ENCODE measurements at regions not wholly inside any gene's neighbourhood (a gene's known extent, or its start where the extent isn't known, plus 50 kb on each side); places are given as distances from the start of the nearest gene placed in this dataset.

GRCh38 chr7:101712652-101713051, 83.6 kb upstream of the MYL10 start:
- Mint-ChIP-seq H3K4me1 (no peaks in the 10 kb centered on the region; the same call in 1 of the 2 replicates), H3K27ac (no peak overlapping the region), H3K36me3 (no peaks in the 10 kb centered on the region), H3K9me3 (no peaks in the 10 kb centered on the region), H3K4me3 (no peak overlapping the region), H3K27me3 (ENCODE audit: low read depth) (no peaks in the 10 kb centered on the region)
- no peak for TF ChIP-seq AFF4 (CRISPR knock-in tag; IDR thresholded peaks at IDR 0.05; ENCODE audit: borderline replicate concordance)
- no peak for TF ChIP-seq USF2 (CRISPR knock-in tag; IDR thresholded peaks at IDR 0.05)
- TF ChIP-seq STAT6 (CRISPR knock-in tag; conservative IDR thresholded peaks at IDR 0.05; ENCODE audit: low read depth), result no peak
- no peak for TF ChIP-seq ZNF317 (CRISPR knock-in tag; IDR thresholded peaks at IDR 0.05; ENCODE audit: borderline replicate concordance, low read depth)
- TF ChIP-seq NR1H2 (CRISPR knock-in tag; IDR thresholded peaks at IDR 0.05), result no peak
- TF ChIP-seq PRDM15 (CRISPR knock-in tag; IDR thresholded peaks at IDR 0.05), result no peak
- TF ChIP-seq RORB (CRISPR knock-in tag; IDR thresholded peaks at IDR 0.05), result no peak
- TF ChIP-seq ARID4B (CRISPR knock-in tag; IDR thresholded peaks at IDR 0.05; ENCODE audit: borderline replicate concordance), result no peak
- no peak for TF ChIP-seq TP53 (CRISPR knock-in tag; IDR thresholded peaks at IDR 0.05)
- no peak for TF ChIP-seq ESRRA (CRISPR knock-in tag; IDR thresholded peaks at IDR 0.05; ENCODE audit: borderline replicate concordance)
- TF ChIP-seq CDX4 (CRISPR knock-in tag; IDR thresholded peaks at IDR 0.05; ENCODE audit: borderline replicate concordance), result no peak
- CTCF ChIA-PET, result interaction anchor here (0.6 to 1.5 kb wide), 2 partner anchors 92 to 177 kb away, joined by 3 to 4 read pairs; no protein-coding TSS in a partner anchor
- POLR2A ChIA-PET, result no interaction called here
- ATAC-seq, result no peak
- DNase-seq (ENCODE audit: low spot score), result no peak
